Fibroblast of lung (primary cell): ENCODE measurements at regions not wholly inside any gene's neighbourhood (a gene's known extent, or its start where the extent isn't known, plus 50 kb on each side); places are given as distances from the start of the nearest gene placed in this dataset.

Experiments used
- DNase-seq, 2 donors: peaks; one replicate each; pipeline versions ENCODE4 v3.0.0 to v3.0.0-alpha.2; 2010; ENCODE audit warnings: low read depth in 2 of 2
- H2AFZ ChIP-seq: 2 replicates; pipeline ENCODE4 v1.5.1; 2012; ENCODE audit warnings: low read length, control low read depth, inconsistent platforms
- H3K27ac ChIP-seq: 2 replicates; pipeline ENCODE4 v1.5.1; 2011; ENCODE audit warnings: low read length, control low read depth; ENCODE audit not compliant: insufficient read depth
- H3K27me3 ChIP-seq: 2 replicates; pipeline ENCODE4 v1.5.1; 2011; ENCODE audit warnings: mild to moderate bottlenecking, low read length; ENCODE audit not compliant: control insufficient read depth, insufficient read depth
- H3K36me3 ChIP-seq: 2 replicates; pipeline ENCODE4 v1.5.1; 2011; ENCODE audit warnings: low read length; ENCODE audit not compliant: control insufficient read depth, insufficient read depth
- H3K4me1 ChIP-seq: 2 replicates; pipeline ENCODE4 v1.5.1; 2011; ENCODE audit warnings: low read length; ENCODE audit not compliant: control insufficient read depth, insufficient read depth; ENCODE audit errors: extremely low read depth
- H3K4me2 ChIP-seq: 2 replicates; pipeline ENCODE4 v1.5.1; 2011; ENCODE audit warnings: low read length, control low read depth; ENCODE audit not compliant: insufficient read depth; ENCODE audit errors: extremely low read depth
- H3K4me3 ChIP-seq, 4 experiments: fragments of 200-600 bp in 1 of 4; sonication (generic) in 1 of 4; replicated peaks in 1 of 4; 2 replicates each; pipeline ENCODE4 v1.5.1; 2011 to 2016; ENCODE audit warnings: low read length in 4 of 4, low read depth in 3 of 4, mild to moderate bottlenecking in 3 of 4, control low read depth in 2 of 4, inconsistent platforms in 1 of 4, mixed read lengths in 1 of 4; ENCODE audit not compliant: insufficient read depth in 1 of 4; ENCODE audit errors: control extremely low read depth in 1 of 4
- H3K79me2 ChIP-seq: 2 replicates; pipeline ENCODE4 v1.5.1; 2012; ENCODE audit warnings: mild to moderate bottlenecking, low read length, inconsistent platforms; ENCODE audit not compliant: control insufficient read depth, insufficient read depth
- H3K9ac ChIP-seq: 2 replicates; pipeline ENCODE4 v1.5.1; 2011; ENCODE audit warnings: mild to moderate bottlenecking, low read length, control low read depth; ENCODE audit not compliant: insufficient read depth
- H3K9me3 ChIP-seq: 2 replicates; pipeline ENCODE4 v1.5.1; 2012; ENCODE audit warnings: low read depth, low read length; ENCODE audit not compliant: control insufficient read depth, insufficient read depth
- H4K20me1 ChIP-seq: 2 replicates; pipeline ENCODE4 v1.5.1; 2011; ENCODE audit warnings: low read length; ENCODE audit not compliant: control insufficient read depth, insufficient read depth; ENCODE audit errors: extremely low read depth
- EZH2 ChIP-seq: IDR thresholded peaks from 2 replicates; pipeline ENCODE4 v1.5.1; 2012; ENCODE audit warnings: low read length, control low read depth, mild to moderate bottlenecking; ENCODE audit errors: missing control alignments
- TF ChIP-seq, protein P1 (sequence below), 2 donors: IDR thresholded peaks in 1 of 2; conservative IDR thresholded peaks in 1 of 2; 1 replicate in 1 of 2; 2 replicates in 1 of 2; pipeline ENCODE4 v1.5.1; 2011 to 2012; ENCODE audit warnings: low read length in 2 of 2, control low read depth in 1 of 2, inconsistent platforms in 1 of 2, low read depth in 1 of 2, mild to moderate bottlenecking in 1 of 2

DNA sequence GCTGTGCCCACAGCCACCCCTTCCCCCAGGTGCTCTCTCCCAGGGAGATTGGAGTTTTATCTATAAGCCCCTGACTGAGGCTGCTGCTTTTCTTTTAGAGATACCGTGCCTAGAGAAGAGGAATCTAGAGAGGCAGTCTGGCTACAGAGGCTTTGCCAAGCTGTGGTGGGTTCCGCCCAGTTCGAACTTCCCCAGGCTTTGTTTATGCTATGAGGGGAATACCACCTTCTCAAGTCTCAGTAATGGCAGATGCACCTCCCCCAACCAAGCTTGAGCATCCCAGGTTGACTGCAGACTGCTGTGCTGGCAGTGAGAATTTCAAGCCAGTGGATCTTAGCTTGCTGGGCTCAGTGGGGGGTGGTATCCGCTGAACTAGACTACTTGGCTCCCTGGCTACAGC, 157.4 kb downstream of the CAAP1 start:
- no peak for TF ChIP-seq EZH2
- TF ChIP-seq, protein P1, sequence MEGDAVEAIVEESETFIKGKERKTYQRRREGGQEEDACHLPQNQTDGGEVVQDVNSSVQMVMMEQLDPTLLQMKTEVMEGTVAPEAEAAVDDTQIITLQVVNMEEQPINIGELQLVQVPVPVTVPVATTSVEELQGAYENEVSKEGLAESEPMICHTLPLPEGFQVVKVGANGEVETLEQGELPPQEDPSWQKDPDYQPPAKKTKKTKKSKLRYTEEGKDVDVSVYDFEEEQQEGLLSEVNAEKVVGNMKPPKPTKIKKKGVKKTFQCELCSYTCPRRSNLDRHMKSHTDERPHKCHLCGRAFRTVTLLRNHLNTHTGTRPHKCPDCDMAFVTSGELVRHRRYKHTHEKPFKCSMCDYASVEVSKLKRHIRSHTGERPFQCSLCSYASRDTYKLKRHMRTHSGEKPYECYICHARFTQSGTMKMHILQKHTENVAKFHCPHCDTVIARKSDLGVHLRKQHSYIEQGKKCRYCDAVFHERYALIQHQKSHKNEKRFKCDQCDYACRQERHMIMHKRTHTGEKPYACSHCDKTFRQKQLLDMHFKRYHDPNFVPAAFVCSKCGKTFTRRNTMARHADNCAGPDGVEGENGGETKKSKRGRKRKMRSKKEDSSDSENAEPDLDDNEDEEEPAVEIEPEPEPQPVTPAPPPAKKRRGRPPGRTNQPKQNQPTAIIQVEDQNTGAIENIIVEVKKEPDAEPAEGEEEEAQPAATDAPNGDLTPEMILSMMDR (conservative IDR thresholded peaks at IDR 0.05 in 1 of 2, IDR thresholded peaks at IDR 0.05 in 1 of 2; ENCODE audit: low read depth in 1 of 2, low read length in 2 of 2), result no peak
- DNase-seq, result no peak
- no peak overlapping the region for H3K4me2 ChIP-seq
- H3K27me3 ChIP-seq, result no peaks in the 10 kb centered on the region
- no peaks in the 10 kb centered on the region for H3K9me3 ChIP-seq
- H3K79me2 ChIP-seq, result no peaks in the 10 kb centered on the region
- no peaks in the 10 kb centered on the region for H3K4me1 ChIP-seq
- no peaks in the 10 kb centered on the region for H4K20me1 ChIP-seq
- no peak overlapping the region for H3K9ac ChIP-seq
- H3K4me3 ChIP-seq, result no peak overlapping the region
- no peak overlapping the region for H3K27ac ChIP-seq
- H3K36me3 ChIP-seq, result no peaks in the 10 kb centered on the region
- no peak overlapping the region for H2AFZ ChIP-seq

- Histone ChIP-seq H3K9ac (no peak overlapping the region), H3K36me3 (no peaks in the 10 kb centered on the region), H4K20me1 (no peaks in the 10 kb centered on the region), H3K27ac (no peak overlapping the region), H3K4me2 (no peak overlapping the region), H3K4me3 (no peak overlapping the region), H3K27me3 (no peaks in the 10 kb centered on the region), H3K4me1 (no peaks in the 10 kb centered on the region), H3K79me2 (no peaks in the 10 kb centered on the region), H2AFZ (no peak overlapping the region), H3K9me3 (no peaks in the 10 kb centered on the region)
- TF ChIP-seq, protein P1 (conservative IDR thresholded peaks at IDR 0.05 in 1 of 2, IDR thresholded peaks at IDR 0.05 in 1 of 2; ENCODE audit: low read depth in 1 of 2, low read length in 2 of 2), result no peak
- no peak for TF ChIP-seq EZH2
- no peak for DNase-seq
Measured at GRCh38 chr9:26729187-26729586, 163.4 kb downstream of the CAAP1 start.

- no peak overlapping the region for H3K4me3 ChIP-seq
- H3K79me2 ChIP-seq, result no peaks in the 10 kb centered on the region
- no peak for TF ChIP-seq EZH2
- TF ChIP-seq, protein P1 (conservative IDR thresholded peaks at IDR 0.05 in 1 of 2, IDR thresholded peaks at IDR 0.05 in 1 of 2; ENCODE audit: low read depth in 1 of 2, low read length in 2 of 2), result no peak
- H3K4me2 ChIP-seq, result no peak overlapping the region
- no peak overlapping the region for H2AFZ ChIP-seq
- no peak overlapping the region for H3K27ac ChIP-seq
- no peak overlapping the region for H3K9ac ChIP-seq
- DNase-seq, result no peak
- H3K9me3 ChIP-seq, result no peaks in the 10 kb centered on the region
- no peaks in the 10 kb centered on the region for H3K4me1 ChIP-seq
- no peaks in the 10 kb centered on the region for H3K27me3 ChIP-seq
- H3K36me3 ChIP-seq, result no peaks in the 10 kb centered on the region
- H4K20me1 ChIP-seq, result no peaks in the 10 kb centered on the region
Measured at GRCh38 chr9:26727471-26727870, 165.1 kb downstream of the CAAP1 start.
